H1 (cell line): ENCODE measurements at regions not wholly inside any gene's neighbourhood (a gene's known extent, or its start where the extent isn't known, plus 50 kb on each side); places are given as distances from the start of the nearest gene placed in this dataset.

Source experiments
- CTCF ChIA-PET: fragments of 300-600 bp; sonication (Branson Sonifier 250); formaldehyde crosslinking; loops from one replicate; lab custom pipeline; 2021; ENCODE audit not compliant: partially characterized antibody; lab: Charles Lee
- POLR2A ChIA-PET: fragments of 300-600 bp; sonication (Branson Sonifier 250); formaldehyde crosslinking; loops from one replicate; lab custom pipeline; 2021; ENCODE audit warnings: inconsistent platforms; ENCODE audit not compliant: partially characterized antibody; lab: Charles Lee
- DNase-seq, 2 experiments: peaks; one replicate each; pipeline versions ENCODE4 v3.0.0 to v3.0.0-alpha.2; 2010 to 2022; ENCODE audit warnings: low spot score in 2 of 2, low read depth in 1 of 2, mixed read lengths in 1 of 2
- FAIRE-seq: peaks from 2 replicates; lab custom pipeline; 2011; peaks lifted over from hg19 to GRCh38; lab: Jason Lieb, UNC
- H2AFZ ChIP-seq: 2 replicates; pipeline ENCODE4 v1.8.1; 2012; ENCODE audit warnings: low read length, inconsistent platforms
- H2AK5ac ChIP-seq: 2 replicates; pipeline ENCODE4 v1.6.1; 2013; ENCODE audit warnings: low read depth, low read length
- H2BK120ac ChIP-seq: replicated peaks from 2 replicates; pipeline ENCODE3; 2013; ENCODE audit warnings: low read depth, low read length, inconsistent platforms
- H2BK12ac ChIP-seq: 2 replicates; pipeline ENCODE4 v1.6.1; 2013; ENCODE audit warnings: low read depth, low read length
- H2BK15ac ChIP-seq: 2 replicates; pipeline ENCODE4 v1.6.1; 2013; ENCODE audit warnings: low read length
- H2BK20ac ChIP-seq: 2 replicates; pipeline ENCODE4 v1.6.1; 2013; ENCODE audit warnings: low read length
- H2BK5ac ChIP-seq: 2 replicates; pipeline ENCODE4 v1.6.1; 2013; ENCODE audit warnings: low read depth, low read length
- H3K14ac ChIP-seq: 2 replicates; pipeline ENCODE4 v1.6.1; 2013; ENCODE audit warnings: inconsistent platforms; ENCODE audit not compliant: insufficient read length
- H3K18ac ChIP-seq: 2 replicates; pipeline ENCODE4 v1.6.1; 2013; ENCODE audit warnings: low read length; ENCODE audit errors: extremely low read depth
- H3K23ac ChIP-seq: 2 replicates; pipeline ENCODE4 v1.6.1; 2013; ENCODE audit warnings: inconsistent platforms; ENCODE audit not compliant: insufficient read length
- H3K23me2 ChIP-seq: 2 replicates; pipeline ENCODE4 v1.6.1; 2013; ENCODE audit warnings: low read depth, low read length
- H3K27ac ChIP-seq: 2 replicates; pipeline ENCODE4 v1.6.1; 2011; ENCODE audit warnings: low read depth, low read length, inconsistent platforms
- H3K27me3 ChIP-seq, 4 experiments: replicated peaks in 1 of 4; 1 replicate in 1 of 4; 2 replicates in 3 of 4; pipeline versions ENCODE4 v1.6.1 to v1.8.1; 2011 to 2013; ENCODE audit warnings: low read length in 3 of 4, mild to moderate bottlenecking in 3 of 4, inconsistent platforms in 2 of 4, mixed read lengths in 2 of 4, moderate library complexity in 1 of 4; ENCODE audit not compliant: control insufficient read depth in 3 of 4, insufficient read depth in 3 of 4; ENCODE audit errors: extremely low read depth in 1 of 4
- H3K36me3 ChIP-seq, 4 experiments: 2 replicates each; pipeline versions ENCODE4 v1.6.1 to v1.8.1; 2011 to 2013; ENCODE audit warnings: mild to moderate bottlenecking in 4 of 4, low read length in 3 of 4, moderate library complexity in 2 of 4, control low read depth in 1 of 4, inconsistent platforms in 1 of 4; ENCODE audit not compliant: insufficient read depth in 4 of 4, control insufficient read depth in 2 of 4
- H3K4ac ChIP-seq: replicated peaks from 2 replicates; pipeline ENCODE3; 2013; ENCODE audit warnings: low read length, low read depth, mixed read lengths, inconsistent platforms; ENCODE audit not compliant: insufficient read length
- H3K4me1 ChIP-seq, 4 experiments: replicated peaks in 1 of 4; 1 replicate in 1 of 4; 2 replicates in 3 of 4; pipeline versions ENCODE4 v1.6.1 to v1.8.1; 2011 to 2013; ENCODE audit warnings: low read length in 3 of 4, inconsistent platforms in 2 of 4, mixed read lengths in 1 of 4; ENCODE audit not compliant: insufficient read depth in 4 of 4, control insufficient read depth in 3 of 4
- H3K4me2 ChIP-seq, 2 experiments: 2 replicates each; pipeline versions ENCODE4 v1.6.1 to v1.8.1; 2011 to 2013; ENCODE audit warnings: low read depth in 2 of 2, low read length in 2 of 2, control low read depth in 1 of 2, inconsistent platforms in 1 of 2, mild to moderate bottlenecking in 1 of 2; ENCODE audit not compliant: insufficient read depth in 1 of 2
- H3K4me3 ChIP-seq, 4 experiments: fragments of 200-600, 300-600 bp in 1 of 4; sonication (generic), shearing (Covaris generic), sonication (Bioruptor Twin) in 1 of 4; 2 replicates each; pipeline versions ENCODE4 v1.5.1 to v1.8.1; 2011 to 2016; ENCODE audit warnings: low read length in 4 of 4, low read depth in 3 of 4, control low read depth in 2 of 4, inconsistent platforms in 2 of 4, mild to moderate bottlenecking in 2 of 4, mixed read lengths in 1 of 4, moderate library complexity in 1 of 4; ENCODE audit not compliant: insufficient read depth in 2 of 4; ENCODE audit errors: extremely low read depth in 1 of 4
- H3K56ac ChIP-seq: replicated peaks from 2 replicates; pipeline ENCODE3; 2013; ENCODE audit warnings: low read depth, mild to moderate bottlenecking, mixed read lengths, low read length, inconsistent platforms; ENCODE audit not compliant: insufficient read length
- H3K79me1 ChIP-seq: 2 replicates; pipeline ENCODE4 v1.6.1; 2013; ENCODE audit warnings: low read depth, low read length, control low read depth
- H3K79me2 ChIP-seq, 2 experiments: 2 replicates each; pipeline versions ENCODE4 v1.6.1 to v1.8.1; 2012 to 2013; ENCODE audit warnings: low read length in 2 of 2, mild to moderate bottlenecking in 2 of 2, inconsistent platforms in 1 of 2; ENCODE audit not compliant: insufficient read depth in 2 of 2, control insufficient read depth in 1 of 2
- H3K9ac ChIP-seq, 4 experiments: replicated peaks in 1 of 4; 1 replicate in 1 of 4; 2 replicates in 3 of 4; pipeline versions ENCODE4 v1.6.1 to v1.8.1; 2011 to 2013; ENCODE audit warnings: low read depth in 3 of 4, low read length in 3 of 4, control low read depth in 2 of 4, mild to moderate bottlenecking in 2 of 4, moderate library complexity in 2 of 4, inconsistent platforms in 1 of 4; ENCODE audit errors: extremely low read depth in 1 of 4
- H3K9me3 ChIP-seq, 2 experiments: 2 replicates each; pipeline versions ENCODE4 v1.6.1 to v1.8.1; 2012 to 2013; ENCODE audit warnings: mild to moderate bottlenecking in 2 of 2, moderate library complexity in 2 of 2, control low read depth in 1 of 2, inconsistent platforms in 1 of 2, low read depth in 1 of 2, low read length in 1 of 2, mixed read lengths in 1 of 2; ENCODE audit not compliant: insufficient read depth in 2 of 2
- H4K20me1 ChIP-seq, 2 experiments: replicated peaks in 1 of 2; 2 replicates each; pipeline versions ENCODE3 to v1.8.1; 2011 to 2013; ENCODE audit warnings: inconsistent platforms in 2 of 2, low read length in 2 of 2, mild to moderate bottlenecking in 1 of 2; ENCODE audit not compliant: insufficient read depth in 2 of 2, control insufficient read depth in 1 of 2
- H4K5ac ChIP-seq: 2 replicates; pipeline ENCODE4 v1.6.1; 2013; ENCODE audit warnings: low read length, low read depth, mixed read lengths, inconsistent platforms; ENCODE audit not compliant: insufficient read length
- H4K8ac ChIP-seq: 2 replicates; pipeline ENCODE4 v1.8.0; 2013; ENCODE audit warnings: mild to moderate bottlenecking, moderate library complexity, low read length, inconsistent platforms; ENCODE audit not compliant: insufficient read depth; ENCODE audit errors: extremely low read depth
- H4K91ac ChIP-seq: replicated peaks from 2 replicates; pipeline ENCODE3; 2013; ENCODE audit warnings: low read length, mixed read lengths, inconsistent platforms; ENCODE audit not compliant: insufficient read length
- KDM5A ChIP-seq: fragments of 200-600 bp; IDR thresholded peaks from 2 replicates; pipeline ENCODE4 v1.7.1; 2012; ENCODE audit warnings: mild to moderate bottlenecking, low read length, inconsistent platforms, mixed read lengths
- SIX5 ChIP-seq: IDR thresholded peaks from 2 replicates; pipeline ENCODE4 v1.6.1; 2011; ENCODE audit warnings: mild to moderate bottlenecking, low read depth, low read length
- WGBS, 2 experiments: shearing (Covaris generic) in 1 of 2; methylation state at CpG; one replicate each; pipeline versions ENCODE4 v1.1.6 to v1.1.7; 2013 to 2015; ENCODE audit warnings: low lambda C conversion rate in 2 of 2, mixed read lengths in 2 of 2, inconsistent platforms in 1 of 2, low coverage in 1 of 2, missing lambda C conversion rate in 1 of 2; ENCODE audit not compliant: insufficient replicate concordance in 2 of 2, insufficient coverage in 1 of 2, insufficient read length in 1 of 2; ENCODE audit errors: extremely low coverage in 1 of 2, missing lambda C conversion rate in 1 of 2; 5-methylcytosine and 5-hydroxymethylcytosine counted together

DNA sequence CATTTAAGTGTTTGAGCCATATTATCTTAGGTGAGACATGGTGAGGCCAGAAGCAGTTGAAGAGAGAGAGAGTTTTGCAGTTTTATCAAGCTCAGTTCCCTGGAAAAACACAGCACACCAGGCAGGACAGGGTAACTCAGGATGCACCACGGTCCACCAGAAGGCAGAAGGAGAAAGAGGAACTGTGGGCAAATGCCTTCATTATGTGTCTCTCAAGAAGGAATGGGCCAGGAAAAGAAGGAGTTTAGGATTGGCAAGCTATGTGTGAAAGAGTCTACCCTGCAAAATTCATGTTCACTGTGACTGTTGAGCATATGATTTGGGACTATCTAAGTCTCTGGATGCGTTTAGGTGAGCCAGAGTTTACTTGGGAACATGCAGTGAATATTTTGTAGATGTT is 934.5 kb upstream of the MIR17HG start:
- no peak overlapping the region for H2BK120ac ChIP-seq
- no peak overlapping the region for H3K4me3 ChIP-seq
- H3K36me3 ChIP-seq: no peaks in the 10 kb centered on the region
- no peak overlapping the region for H3K18ac ChIP-seq
- H3K14ac ChIP-seq: no peak overlapping the region
- no peak overlapping the region for H3K56ac ChIP-seq
- H2AFZ ChIP-seq: 0 out of 2 replicates have a peak overlapping the region, but pooled peaks have one; percentile 15
- H3K4ac ChIP-seq: no peak overlapping the region
- no peaks in the 10 kb centered on the region for H3K79me1 ChIP-seq
- DNase-seq: no peak
- no peak overlapping the region for H2BK12ac ChIP-seq
- no peaks in the 10 kb centered on the region for H3K79me2 ChIP-seq
- H2BK20ac ChIP-seq: no peak overlapping the region
- H2AK5ac ChIP-seq: no peak overlapping the region
- CTCF ChIA-PET: no interaction called here
- no peak overlapping the region for H2BK5ac ChIP-seq
- no peak overlapping the region for H3K27ac ChIP-seq
- TF ChIP-seq SIX5 (no peak), KDM5A (no peak)
- H3K4me1 ChIP-seq: peaks cover 0 to 4% (median 1%) of the 10 kb centered on the region in 4 experiments; a peak in 3 of 7 replicates
- H3K23me2 ChIP-seq: no peaks in the 10 kb centered on the region
- no peaks in the 10 kb centered on the region for H3K27me3 ChIP-seq
- H4K20me1 ChIP-seq: no peaks in the 10 kb centered on the region
- H3K9me3 ChIP-seq: no peaks in the 10 kb centered on the region
- WGBS, 2 experiments: 95% methylated on average over 2 of the region's 2 CpGs; no CpG with 5 or more reads in 1 of the 2 experiments
- H3K4me2 ChIP-seq: no peak overlapping the region
- H4K8ac ChIP-seq: no peak overlapping the region
- H3K23ac ChIP-seq: no peak overlapping the region
- FAIRE-seq: no peak
- no peak overlapping the region for H4K91ac ChIP-seq
- H4K5ac ChIP-seq: no peak overlapping the region
- POLR2A ChIA-PET: no interaction called here
- no peak overlapping the region for H3K9ac ChIP-seq
- H2BK15ac ChIP-seq: no peak overlapping the region
